ENCODE measurements at regions not wholly inside any gene's neighbourhood (a gene's known extent, or its start where the extent isn't known, plus 50 kb on each side); places are given as distances from the start of the nearest gene placed in this dataset.

DNA sequence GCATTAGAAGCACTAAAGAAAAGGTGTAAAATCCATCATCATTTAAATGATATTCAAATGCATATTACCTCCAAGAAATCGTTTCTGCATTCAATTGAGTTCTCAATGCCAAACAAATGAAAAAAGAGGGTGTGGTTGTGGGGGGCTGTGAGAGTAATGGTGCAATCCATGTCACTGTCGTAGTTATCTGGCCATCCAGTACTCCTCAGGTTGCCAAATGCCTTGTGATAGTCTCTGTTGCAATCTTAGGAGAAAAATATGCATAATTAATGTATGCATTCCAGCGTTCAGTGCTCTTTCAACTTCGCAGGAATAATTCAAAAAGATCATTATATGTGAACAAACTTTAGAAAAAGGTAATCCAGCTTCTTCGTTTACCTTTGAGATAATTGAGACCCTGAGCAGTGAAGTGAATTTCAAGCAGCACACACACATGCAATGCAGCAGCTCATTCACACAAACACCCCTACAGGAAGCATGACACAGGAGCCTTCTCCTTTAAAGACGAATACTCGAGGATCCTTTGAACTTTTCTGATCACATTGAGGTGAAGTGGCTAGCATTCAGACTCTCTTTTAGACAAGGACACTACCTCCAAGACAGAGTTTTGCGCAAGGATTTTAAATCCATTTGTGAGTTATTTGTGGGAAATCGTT is 73.4 kb downstream of the OR13A1 start:
- no peak for TF ChIP-seq EZH2 (IDR thresholded peaks at IDR 0.05; ENCODE audit: low read length)
- TF ChIP-seq, protein P1, sequence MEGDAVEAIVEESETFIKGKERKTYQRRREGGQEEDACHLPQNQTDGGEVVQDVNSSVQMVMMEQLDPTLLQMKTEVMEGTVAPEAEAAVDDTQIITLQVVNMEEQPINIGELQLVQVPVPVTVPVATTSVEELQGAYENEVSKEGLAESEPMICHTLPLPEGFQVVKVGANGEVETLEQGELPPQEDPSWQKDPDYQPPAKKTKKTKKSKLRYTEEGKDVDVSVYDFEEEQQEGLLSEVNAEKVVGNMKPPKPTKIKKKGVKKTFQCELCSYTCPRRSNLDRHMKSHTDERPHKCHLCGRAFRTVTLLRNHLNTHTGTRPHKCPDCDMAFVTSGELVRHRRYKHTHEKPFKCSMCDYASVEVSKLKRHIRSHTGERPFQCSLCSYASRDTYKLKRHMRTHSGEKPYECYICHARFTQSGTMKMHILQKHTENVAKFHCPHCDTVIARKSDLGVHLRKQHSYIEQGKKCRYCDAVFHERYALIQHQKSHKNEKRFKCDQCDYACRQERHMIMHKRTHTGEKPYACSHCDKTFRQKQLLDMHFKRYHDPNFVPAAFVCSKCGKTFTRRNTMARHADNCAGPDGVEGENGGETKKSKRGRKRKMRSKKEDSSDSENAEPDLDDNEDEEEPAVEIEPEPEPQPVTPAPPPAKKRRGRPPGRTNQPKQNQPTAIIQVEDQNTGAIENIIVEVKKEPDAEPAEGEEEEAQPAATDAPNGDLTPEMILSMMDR (optimal IDR thresholded peaks at IDR 0.05 in 1 of 3, IDR thresholded peaks at IDR 0.05 in 1 of 3, conservative IDR thresholded peaks at IDR 0.05 in 1 of 3; ENCODE audit: extremely low read depth in 1 of 3, insufficient read depth in 2 of 3, low read length in 3 of 3): no peak

All from keratinocyte (primary cell).